GM23338 (cell line): ENCODE measurements at regions not wholly inside any gene's neighbourhood (a gene's known extent, or its start where the extent isn't known, plus 50 kb on each side); places are given as distances from the start of the nearest gene placed in this dataset.
"Not testable (repeated sequence)": the region's sequence is repeated elsewhere in the genome, so short reads cannot be mapped to it uniquely, and the experiment has no call there.

ENCODE experiments used
- ATAC-seq: fragments of 200-7000 bp; cut with Tn5 transposase; 3 replicates; pipeline ENCODE4 v1.9.1; 2020
- DNase-seq: peaks from one replicate; pipeline ENCODE4 v3.0.0-alpha.2; 2015; ENCODE audit warnings: low spot score
- H2AFZ ChIP-seq: fragments of 200-600 bp; sonication (generic); 2 replicates; pipeline ENCODE4 v1.8.0; 2016; ENCODE audit warnings: antibody characterized with exemption, mild to moderate bottlenecking, moderate library complexity
- H3F3A ChIP-seq: fragments of 200-600 bp; sonication (generic); replicated peaks from 2 replicates; pipeline ENCODE4 v1.8.0; 2017; ENCODE audit warnings: antibody characterized with exemption, mixed run types, low read depth
- H3K27ac ChIP-seq: fragments of 200-600 bp; sonication (generic); 2 replicates; pipeline ENCODE4 v1.6.1; 2016; ENCODE audit warnings: low read depth
- H3K27me3 ChIP-seq: fragments of 200-600 bp; sonication (generic); 2 replicates; pipeline ENCODE4 v1.8.0; 2016; ENCODE audit warnings: mild to moderate bottlenecking, mixed run types, moderate library complexity; ENCODE audit not compliant: insufficient read depth
- H3K36me3 ChIP-seq: fragments of 200-600 bp; sonication (generic); 2 replicates; pipeline ENCODE4 v1.8.0; 2016; ENCODE audit warnings: mild to moderate bottlenecking; ENCODE audit not compliant: insufficient read depth
- H3K4me1 ChIP-seq: fragments of 200-600 bp; sonication (generic); 2 replicates; pipeline ENCODE4 v1.8.0; 2016; ENCODE audit warnings: mild to moderate bottlenecking, moderate library complexity; ENCODE audit not compliant: insufficient read depth
- H3K4me2 ChIP-seq: fragments of 200-600 bp; sonication (generic); 2 replicates; pipeline ENCODE4 v1.7.1; 2017; ENCODE audit warnings: mixed run types
- H3K4me3 ChIP-seq: fragments of 200-600 bp; sonication (generic); 2 replicates; pipeline ENCODE4 v1.6.1; 2016; ENCODE audit warnings: mixed run types
- H3K79me2 ChIP-seq: fragments of 200-600 bp; sonication (generic); replicated peaks from 2 replicates; pipeline ENCODE4 v1.8.0; 2017; ENCODE audit warnings: mild to moderate bottlenecking; ENCODE audit not compliant: insufficient read depth
- H3K9me2 ChIP-seq: fragments of 200-600 bp; sonication (generic); 2 replicates; pipeline ENCODE4 v1.8.0; 2017; ENCODE audit not compliant: insufficient read depth
- H4K20me1 ChIP-seq: fragments of 200-600 bp; sonication (generic); replicated peaks from 2 replicates; pipeline ENCODE4 v1.8.0; 2017; ENCODE audit warnings: mild to moderate bottlenecking; ENCODE audit not compliant: insufficient read depth
- H3K27ac Mint-ChIP-seq: 2 replicates; pipeline ENCODE4 v1.8.0; 2020; ENCODE audit warnings: inconsistent platforms, mild to moderate bottlenecking, moderate library complexity, mixed read lengths
- H3K27me3 Mint-ChIP-seq: 3 replicates; pipeline ENCODE4 v1.8.0; 2022; ENCODE audit warnings: low read depth, mild to moderate bottlenecking, moderate library complexity, mixed read lengths, inconsistent platforms; ENCODE audit not compliant: insufficient read depth, poor library complexity
- H3K36me3 Mint-ChIP-seq: 3 replicates; pipeline ENCODE4 v1.8.0; 2021; ENCODE audit warnings: low read depth, mild to moderate bottlenecking, inconsistent platforms, moderate library complexity, mixed read lengths
- H3K4me1 Mint-ChIP-seq: 3 replicates; pipeline ENCODE4 v1.8.0; 2020; ENCODE audit warnings: mild to moderate bottlenecking, inconsistent platforms, mixed read lengths
- H3K4me3 Mint-ChIP-seq: 3 replicates; pipeline ENCODE4 v1.8.0; 2021; ENCODE audit warnings: moderate library complexity, mild to moderate bottlenecking, inconsistent platforms, mixed read lengths
- H3K9me3 Mint-ChIP-seq: 3 replicates; pipeline ENCODE4 v1.8.0; 2020; ENCODE audit warnings: moderate library complexity, mild to moderate bottlenecking, inconsistent platforms, mixed read lengths
- EZH2 ChIP-seq: fragments of 200-600 bp; sonication (generic); IDR thresholded peaks from one replicate; pipeline ENCODE4 v1.8.0; 2017; ENCODE audit warnings: antibody characterized with exemption, mild to moderate bottlenecking, low read depth; ENCODE audit not compliant: unreplicated experiment
- EZH2phosphoT487 ChIP-seq: fragments of 200-600 bp; sonication (generic); IDR thresholded peaks from one replicate; pipeline ENCODE4 v1.8.1; 2018; ENCODE audit warnings: antibody characterized with exemption; ENCODE audit not compliant: unreplicated experiment
- NANOG ChIP-seq: IDR thresholded peaks from 2 replicates; pipeline ENCODE4 v1.6.1; 2016; ENCODE audit warnings: antibody characterized with exemption, borderline replicate concordance
- POLR2AphosphoS5 ChIP-seq: IDR thresholded peaks from 2 replicates; pipeline ENCODE4 v1.6.1; 2016; ENCODE audit warnings: antibody characterized with exemption, low read depth
- ZNF331 ChIP-seq: fragments of 250-450 bp; sonication (Bioruptor Pico); IDR thresholded peaks from 2 replicates; pipeline ENCODE4 v1.5.0; 2020; ENCODE audit warnings: low read depth, mild to moderate bottlenecking, moderate library complexity
- TF ChIP-seq, protein P1 (sequence below), 2 experiments: fragments of 200-600 bp in 1 of 2; sonication (generic) in 1 of 2; conservative IDR thresholded peaks; 2 replicates each; pipeline versions ENCODE4 v1.5.1 to v1.6.1; 2016 to 2017; ENCODE audit warnings: antibody characterized with exemption in 2 of 2, low read depth in 2 of 2, mild to moderate bottlenecking in 2 of 2, moderate library complexity in 1 of 2
- TF ChIP-seq, protein P2 (sequence below): IDR thresholded peaks from 2 replicates; pipeline ENCODE4 v1.6.1; 2016; ENCODE audit warnings: antibody characterized with exemption
- TF ChIP-seq, protein P3 (sequence below): IDR thresholded peaks from one replicate; pipeline ENCODE4 v1.6.1; 2018; ENCODE audit warnings: antibody characterized with exemption; ENCODE audit not compliant: unreplicated experiment

DNA sequence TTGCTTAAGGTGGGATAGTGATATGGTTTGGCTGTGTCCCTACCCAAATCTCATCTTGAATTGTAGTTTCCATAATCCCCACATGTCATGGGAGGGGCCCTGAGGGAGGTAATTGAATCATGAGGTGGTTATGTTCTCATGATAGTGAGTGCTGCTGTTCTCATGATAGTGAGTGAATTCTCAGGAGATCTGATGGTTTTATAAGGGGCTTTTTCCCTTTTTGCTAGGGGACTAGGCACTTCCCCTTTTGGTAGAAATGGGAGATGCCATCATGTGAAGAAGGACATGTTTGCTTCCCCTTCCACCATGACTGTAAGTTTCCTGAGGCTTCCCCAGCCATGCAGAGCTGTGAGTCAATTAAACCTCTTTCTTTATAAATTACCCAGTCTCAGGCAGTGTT lies 137.5 kb downstream of the DUSP10 start:
- not testable (repeated sequence) for H3K4me2 ChIP-seq, DNase-seq, H3K27me3 Mint-ChIP-seq, H3K9me2 ChIP-seq, ATAC-seq, H3K36me3 ChIP-seq, H3K4me1 ChIP-seq, H3F3A ChIP-seq, H3K4me3 Mint-ChIP-seq, H3K27ac ChIP-seq, H3K27ac Mint-ChIP-seq, H3K27me3 ChIP-seq, H4K20me1 ChIP-seq, H3K79me2 ChIP-seq, H3K9me3 Mint-ChIP-seq, H3K36me3 Mint-ChIP-seq, H3K4me1 Mint-ChIP-seq, H3K4me3 ChIP-seq, H2AFZ ChIP-seq

DNA sequence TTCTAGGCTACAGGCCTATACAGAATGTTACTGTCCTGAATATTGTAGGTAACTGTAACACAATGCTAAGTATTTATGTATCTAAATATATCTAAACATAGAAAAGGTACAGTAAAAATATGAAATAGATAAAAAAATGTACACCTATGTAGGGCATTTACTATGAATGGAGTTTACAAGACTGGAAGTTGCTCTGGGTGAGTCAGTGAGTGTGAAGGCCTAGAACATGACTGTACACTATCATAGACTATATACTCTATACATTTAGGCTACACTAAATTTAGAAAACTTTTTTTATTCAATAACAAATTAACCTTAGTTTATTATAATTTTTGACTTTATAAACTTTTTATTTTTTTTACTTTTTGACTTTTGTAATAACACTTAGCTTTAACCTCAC lies 136.9 kb downstream of the DUSP10 start:
- Mint-ChIP-seq H3K4me3 (no peak overlapping the region), H3K4me1 (no peaks in the 10 kb centered on the region), H3K36me3 (no peaks in the 10 kb centered on the region), H3K27ac (no peak overlapping the region), H3K9me3 (no peaks in the 10 kb centered on the region), H3K27me3 (no peaks in the 10 kb centered on the region)
- no peak for DNase-seq
- no peak overlapping the region for H3K27ac ChIP-seq
- H3K36me3 ChIP-seq, result no peaks in the 10 kb centered on the region
- H4K20me1 ChIP-seq, result no peaks in the 10 kb centered on the region
- no peaks in the 10 kb centered on the region for H3K4me1 ChIP-seq
- H2AFZ ChIP-seq, result no peak overlapping the region
- no peaks in the 10 kb centered on the region for H3F3A ChIP-seq
- no peaks in the 10 kb centered on the region for H3K79me2 ChIP-seq
- ATAC-seq, result no peak
- no peaks in the 10 kb centered on the region for H3K9me2 ChIP-seq
- no peak overlapping the region for H3K4me2 ChIP-seq
- no peaks in the 10 kb centered on the region for H3K27me3 ChIP-seq
- H3K4me3 ChIP-seq, result no peak overlapping the region
- TF ChIP-seq, protein P1, sequence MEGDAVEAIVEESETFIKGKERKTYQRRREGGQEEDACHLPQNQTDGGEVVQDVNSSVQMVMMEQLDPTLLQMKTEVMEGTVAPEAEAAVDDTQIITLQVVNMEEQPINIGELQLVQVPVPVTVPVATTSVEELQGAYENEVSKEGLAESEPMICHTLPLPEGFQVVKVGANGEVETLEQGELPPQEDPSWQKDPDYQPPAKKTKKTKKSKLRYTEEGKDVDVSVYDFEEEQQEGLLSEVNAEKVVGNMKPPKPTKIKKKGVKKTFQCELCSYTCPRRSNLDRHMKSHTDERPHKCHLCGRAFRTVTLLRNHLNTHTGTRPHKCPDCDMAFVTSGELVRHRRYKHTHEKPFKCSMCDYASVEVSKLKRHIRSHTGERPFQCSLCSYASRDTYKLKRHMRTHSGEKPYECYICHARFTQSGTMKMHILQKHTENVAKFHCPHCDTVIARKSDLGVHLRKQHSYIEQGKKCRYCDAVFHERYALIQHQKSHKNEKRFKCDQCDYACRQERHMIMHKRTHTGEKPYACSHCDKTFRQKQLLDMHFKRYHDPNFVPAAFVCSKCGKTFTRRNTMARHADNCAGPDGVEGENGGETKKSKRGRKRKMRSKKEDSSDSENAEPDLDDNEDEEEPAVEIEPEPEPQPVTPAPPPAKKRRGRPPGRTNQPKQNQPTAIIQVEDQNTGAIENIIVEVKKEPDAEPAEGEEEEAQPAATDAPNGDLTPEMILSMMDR (conservative IDR thresholded peaks at IDR 0.05; ENCODE audit: low read depth in 2 of 2), result no peak
- TF ChIP-seq EZH2phosphoT487 (no peak), EZH2 (no peak), ZNF331 (CRISPR knock-in tag) (no peak), NANOG (no peak), POLR2AphosphoS5 (no peak)
- TF ChIP-seq, protein P2, sequence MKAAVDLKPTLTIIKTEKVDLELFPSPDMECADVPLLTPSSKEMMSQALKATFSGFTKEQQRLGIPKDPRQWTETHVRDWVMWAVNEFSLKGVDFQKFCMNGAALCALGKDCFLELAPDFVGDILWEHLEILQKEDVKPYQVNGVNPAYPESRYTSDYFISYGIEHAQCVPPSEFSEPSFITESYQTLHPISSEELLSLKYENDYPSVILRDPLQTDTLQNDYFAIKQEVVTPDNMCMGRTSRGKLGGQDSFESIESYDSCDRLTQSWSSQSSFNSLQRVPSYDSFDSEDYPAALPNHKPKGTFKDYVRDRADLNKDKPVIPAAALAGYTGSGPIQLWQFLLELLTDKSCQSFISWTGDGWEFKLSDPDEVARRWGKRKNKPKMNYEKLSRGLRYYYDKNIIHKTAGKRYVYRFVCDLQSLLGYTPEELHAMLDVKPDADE, result no peak
- TF ChIP-seq, protein P3, sequence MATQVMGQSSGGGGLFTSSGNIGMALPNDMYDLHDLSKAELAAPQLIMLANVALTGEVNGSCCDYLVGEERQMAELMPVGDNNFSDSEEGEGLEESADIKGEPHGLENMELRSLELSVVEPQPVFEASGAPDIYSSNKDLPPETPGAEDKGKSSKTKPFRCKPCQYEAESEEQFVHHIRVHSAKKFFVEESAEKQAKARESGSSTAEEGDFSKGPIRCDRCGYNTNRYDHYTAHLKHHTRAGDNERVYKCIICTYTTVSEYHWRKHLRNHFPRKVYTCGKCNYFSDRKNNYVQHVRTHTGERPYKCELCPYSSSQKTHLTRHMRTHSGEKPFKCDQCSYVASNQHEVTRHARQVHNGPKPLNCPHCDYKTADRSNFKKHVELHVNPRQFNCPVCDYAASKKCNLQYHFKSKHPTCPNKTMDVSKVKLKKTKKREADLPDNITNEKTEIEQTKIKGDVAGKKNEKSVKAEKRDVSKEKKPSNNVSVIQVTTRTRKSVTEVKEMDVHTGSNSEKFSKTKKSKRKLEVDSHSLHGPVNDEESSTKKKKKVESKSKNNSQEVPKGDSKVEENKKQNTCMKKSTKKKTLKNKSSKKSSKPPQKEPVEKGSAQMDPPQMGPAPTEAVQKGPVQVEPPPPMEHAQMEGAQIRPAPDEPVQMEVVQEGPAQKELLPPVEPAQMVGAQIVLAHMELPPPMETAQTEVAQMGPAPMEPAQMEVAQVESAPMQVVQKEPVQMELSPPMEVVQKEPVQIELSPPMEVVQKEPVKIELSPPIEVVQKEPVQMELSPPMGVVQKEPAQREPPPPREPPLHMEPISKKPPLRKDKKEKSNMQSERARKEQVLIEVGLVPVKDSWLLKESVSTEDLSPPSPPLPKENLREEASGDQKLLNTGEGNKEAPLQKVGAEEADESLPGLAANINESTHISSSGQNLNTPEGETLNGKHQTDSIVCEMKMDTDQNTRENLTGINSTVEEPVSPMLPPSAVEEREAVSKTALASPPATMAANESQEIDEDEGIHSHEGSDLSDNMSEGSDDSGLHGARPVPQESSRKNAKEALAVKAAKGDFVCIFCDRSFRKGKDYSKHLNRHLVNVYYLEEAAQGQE, result no peak
